Omental fat pad (tissue), 3 donors: ENCODE measurements at regions not wholly inside any gene's neighbourhood (a gene's known extent, or its start where the extent isn't known, plus 50 kb on each side); places are given as distances from the start of the nearest gene placed in this dataset.
"Not testable (repeated sequence)": the region's sequence is repeated elsewhere in the genome, so short reads cannot be mapped to it uniquely, and the experiment has no call there.

Experiments
- ATAC-seq: fragments of 150-250 bp; one replicate; pipeline ENCODE4 v1.9.1; 2016; ENCODE audit warnings: mild to moderate bottlenecking, moderate library complexity; ENCODE audit not compliant: low FRiP score
- DNase-seq: peaks from one replicate; pipeline ENCODE4 v3.0.0-alpha.2; 2019; ENCODE audit warnings: low spot score
- TF ChIP-seq, protein P1 (sequence below), 3 donors: fragments of 450-650 bp; IDR thresholded peaks; one replicate each; pipeline ENCODE4 v1.5.1; 2016 to 2017; ENCODE audit warnings: antibody characterized with exemption in 3 of 3, mild to moderate bottlenecking in 3 of 3, moderate library complexity in 2 of 3

DNA sequence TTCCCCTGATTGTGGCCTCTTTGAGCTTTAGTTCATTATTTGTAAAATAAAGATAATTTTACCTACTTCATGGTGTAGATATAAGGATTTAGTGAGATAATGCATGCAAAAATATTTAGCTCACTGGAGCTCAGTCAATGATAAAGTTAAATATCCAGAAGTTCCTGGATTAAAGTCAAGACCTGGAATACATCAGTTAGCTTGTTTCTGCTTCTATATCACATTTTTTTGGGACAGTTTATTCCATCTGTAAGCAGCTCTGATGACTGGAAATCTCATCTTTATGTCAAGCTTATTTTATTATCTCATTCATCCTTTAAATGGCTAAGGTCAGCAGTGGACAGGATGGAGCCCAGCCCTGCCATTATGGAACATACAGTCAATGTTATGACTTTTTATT is 152.0 kb downstream of the EVA1A start:
- TF ChIP-seq, protein P1, sequence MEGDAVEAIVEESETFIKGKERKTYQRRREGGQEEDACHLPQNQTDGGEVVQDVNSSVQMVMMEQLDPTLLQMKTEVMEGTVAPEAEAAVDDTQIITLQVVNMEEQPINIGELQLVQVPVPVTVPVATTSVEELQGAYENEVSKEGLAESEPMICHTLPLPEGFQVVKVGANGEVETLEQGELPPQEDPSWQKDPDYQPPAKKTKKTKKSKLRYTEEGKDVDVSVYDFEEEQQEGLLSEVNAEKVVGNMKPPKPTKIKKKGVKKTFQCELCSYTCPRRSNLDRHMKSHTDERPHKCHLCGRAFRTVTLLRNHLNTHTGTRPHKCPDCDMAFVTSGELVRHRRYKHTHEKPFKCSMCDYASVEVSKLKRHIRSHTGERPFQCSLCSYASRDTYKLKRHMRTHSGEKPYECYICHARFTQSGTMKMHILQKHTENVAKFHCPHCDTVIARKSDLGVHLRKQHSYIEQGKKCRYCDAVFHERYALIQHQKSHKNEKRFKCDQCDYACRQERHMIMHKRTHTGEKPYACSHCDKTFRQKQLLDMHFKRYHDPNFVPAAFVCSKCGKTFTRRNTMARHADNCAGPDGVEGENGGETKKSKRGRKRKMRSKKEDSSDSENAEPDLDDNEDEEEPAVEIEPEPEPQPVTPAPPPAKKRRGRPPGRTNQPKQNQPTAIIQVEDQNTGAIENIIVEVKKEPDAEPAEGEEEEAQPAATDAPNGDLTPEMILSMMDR (IDR thresholded peaks at IDR 0.05), result no peak
- DNase-seq (no peak), ATAC-seq (no peak)

DNA sequence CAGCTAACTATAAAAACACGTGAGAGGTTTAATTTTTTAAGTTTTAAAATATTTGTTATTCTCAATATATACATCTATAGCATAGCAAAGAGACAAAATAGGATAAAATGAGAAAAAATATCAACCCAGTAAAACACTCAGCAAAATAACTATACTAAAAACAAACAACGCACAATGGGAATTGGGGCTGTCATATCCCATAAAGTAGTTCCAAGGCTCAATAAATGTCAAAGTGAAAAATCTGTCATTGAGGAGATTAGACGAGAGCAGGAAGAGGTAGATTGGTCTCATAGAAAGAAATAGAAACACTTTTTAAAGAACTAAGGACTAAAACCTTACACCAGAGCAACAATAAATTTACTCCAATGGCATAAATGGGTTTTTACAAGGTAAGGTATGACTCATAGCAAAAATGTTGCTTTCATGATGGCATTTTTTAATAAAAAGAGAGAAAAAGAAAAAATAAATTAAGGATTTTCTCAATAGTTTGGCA is 153.7 kb downstream of the EVA1A start:
- TF ChIP-seq, protein P1 (IDR thresholded peaks at IDR 0.05), result no peak
- ATAC-seq (no peak), DNase-seq (no peak)

DNA sequence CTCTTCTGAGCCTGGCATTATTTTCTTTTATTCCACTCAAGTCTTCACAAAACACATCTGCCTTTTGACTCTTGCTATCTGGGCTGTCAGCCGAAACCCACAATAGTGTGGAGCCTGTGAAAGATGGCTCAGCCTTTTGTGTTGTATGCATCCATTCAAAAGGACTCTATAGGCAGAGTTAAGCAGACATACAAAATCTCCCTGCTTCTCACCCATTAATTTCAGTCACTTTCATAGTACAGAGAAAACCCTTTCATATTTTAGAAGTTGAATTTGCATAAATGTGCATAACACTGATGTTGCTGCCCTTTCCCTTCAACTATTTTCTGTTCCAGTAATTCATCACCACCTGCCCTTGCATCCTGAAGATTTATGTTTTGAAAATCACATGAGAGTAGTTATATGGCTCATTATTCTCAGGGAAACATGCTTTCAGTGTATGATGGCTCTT is 154.6 kb downstream of the EVA1A start:
- TF ChIP-seq, protein P1 (IDR thresholded peaks at IDR 0.05), result no peak
- no peak for DNase-seq
- ATAC-seq, result no peak

DNA sequence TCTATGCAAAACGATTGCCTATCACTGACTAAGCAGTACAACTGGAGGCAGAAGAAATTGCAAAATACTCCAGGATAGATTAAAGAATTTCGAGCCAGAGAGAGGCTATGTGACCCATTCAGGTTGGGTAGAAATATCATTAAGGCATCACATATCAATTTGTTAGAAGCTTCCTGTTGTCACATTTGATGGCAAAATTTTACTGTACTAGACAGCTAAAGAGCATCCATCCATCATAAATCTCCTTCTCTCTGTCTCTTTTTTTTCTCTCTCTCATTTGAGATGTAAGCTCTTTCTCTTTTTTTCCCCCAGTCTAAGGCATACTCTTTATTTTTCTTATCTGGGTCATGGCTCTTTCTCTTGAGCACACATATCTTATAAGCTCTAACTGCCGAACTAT is 155.7 kb downstream of the EVA1A start:
- ATAC-seq (no peak), DNase-seq (no peak)
- TF ChIP-seq, protein P1 (IDR thresholded peaks at IDR 0.05), result no peak

DNA sequence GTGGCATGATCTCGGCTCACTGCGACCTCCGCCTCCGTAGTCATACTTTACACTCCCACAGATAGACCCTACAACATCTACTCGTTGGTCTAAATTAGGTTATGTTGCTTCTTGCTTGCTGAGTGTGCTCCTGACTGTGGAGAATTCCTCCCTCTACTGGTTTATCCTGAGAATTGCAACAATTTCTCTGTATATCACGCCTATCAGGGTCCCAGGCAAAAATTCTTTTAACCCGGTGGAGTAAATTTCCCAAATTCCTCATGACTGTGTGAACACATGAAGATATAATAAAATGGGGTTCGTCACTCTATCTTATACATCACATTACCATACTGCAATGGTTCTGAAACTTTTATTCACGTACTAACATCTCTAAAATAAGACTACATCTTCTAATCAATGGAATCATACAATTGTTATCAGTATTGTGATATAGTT is 156.7 kb downstream of the EVA1A start:
- TF ChIP-seq, protein P1 (IDR thresholded peaks at IDR 0.05), result peak in 1 of 3 donors; percentile 59
- ATAC-seq, result no peak
- DNase-seq, result no peak

DNA sequence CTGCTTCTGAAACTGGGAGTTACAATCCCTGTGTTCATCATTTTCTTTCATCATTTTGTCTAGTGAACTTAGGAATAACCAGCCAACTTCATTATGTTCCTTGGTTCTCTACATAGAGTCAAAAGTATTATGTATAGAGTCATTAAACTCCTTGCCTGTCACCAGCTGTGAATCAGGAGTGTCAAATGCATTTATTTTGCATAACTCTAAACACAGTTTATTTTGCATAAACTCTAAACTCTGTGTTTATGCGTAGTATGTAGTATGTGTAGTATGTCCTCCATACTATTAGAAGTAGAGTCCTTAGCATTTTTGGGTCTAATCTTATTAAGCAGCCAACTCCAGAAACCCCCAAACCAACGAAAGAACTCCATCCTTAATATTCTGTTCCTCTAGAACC is 164.4 kb downstream of the EVA1A start:
- ATAC-seq, result no peak
- TF ChIP-seq, protein P1 (IDR thresholded peaks at IDR 0.05), result no peak
- no peak for DNase-seq

DNA sequence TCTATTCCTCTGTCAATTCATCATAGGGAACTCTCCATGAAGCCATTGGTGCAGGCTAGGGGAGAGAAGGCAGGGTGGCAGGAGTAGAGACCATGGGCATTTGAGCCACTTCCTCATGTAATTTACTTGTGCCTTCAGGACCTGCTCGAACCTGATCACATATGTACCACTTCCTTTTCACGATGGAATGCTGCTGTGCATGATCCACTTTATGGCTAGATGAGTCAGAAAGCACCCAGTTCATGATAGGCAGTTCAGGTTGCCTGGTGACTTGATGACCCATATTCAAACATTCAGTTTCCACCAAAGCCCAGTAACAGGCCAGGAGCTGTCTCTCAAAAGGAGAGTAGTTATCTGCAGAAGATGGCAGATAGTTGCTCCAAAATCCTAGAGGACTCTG is 166.0 kb downstream of the EVA1A start:
- ATAC-seq, DNase-seq: not testable (repeated sequence)

DNA sequence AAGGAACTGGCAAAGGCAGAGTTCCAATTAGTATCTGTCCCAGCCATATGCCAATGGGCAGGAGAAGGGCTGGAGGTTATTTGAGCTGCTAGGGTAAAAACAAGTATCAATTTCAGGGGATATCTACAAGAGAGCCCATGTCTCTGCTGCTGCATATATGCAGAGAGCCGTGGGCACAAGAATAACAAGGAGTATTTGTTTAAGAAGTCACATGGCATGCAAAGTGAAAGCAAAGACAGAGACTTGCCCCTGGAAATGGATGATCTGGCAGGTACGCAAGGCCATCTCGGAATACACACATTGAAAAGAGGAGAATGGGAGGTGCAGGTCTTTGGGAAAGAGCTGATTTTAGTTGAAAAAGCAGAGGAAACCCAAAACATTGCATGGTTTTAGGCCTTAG is 170.6 kb downstream of the EVA1A start:
- TF ChIP-seq, protein P1 (IDR thresholded peaks at IDR 0.05), result no peak
- no peak for ATAC-seq
- no peak for DNase-seq
